ENCODE measurements at regions not wholly inside any gene's neighbourhood (a gene's known extent, or its start where the extent isn't known, plus 50 kb on each side); places are given as distances from the start of the nearest gene placed in this dataset.

- no peaks in the 10 kb centered on the region for H3K27me3 ChIP-seq
- no peaks in the 10 kb centered on the region for H3K36me3 ChIP-seq
- intact Hi-C loops (cut with DNase I) = no loop called here
- H3K9me3 ChIP-seq = no peaks in the 10 kb centered on the region
- DNase-seq (ENCODE audit: low spot score in 2 of 2) = no peak
- H3K4me1 ChIP-seq = no peaks in the 10 kb centered on the region
- no peak overlapping the region for H3K27ac ChIP-seq
- TF ChIP-seq, protein P1, sequence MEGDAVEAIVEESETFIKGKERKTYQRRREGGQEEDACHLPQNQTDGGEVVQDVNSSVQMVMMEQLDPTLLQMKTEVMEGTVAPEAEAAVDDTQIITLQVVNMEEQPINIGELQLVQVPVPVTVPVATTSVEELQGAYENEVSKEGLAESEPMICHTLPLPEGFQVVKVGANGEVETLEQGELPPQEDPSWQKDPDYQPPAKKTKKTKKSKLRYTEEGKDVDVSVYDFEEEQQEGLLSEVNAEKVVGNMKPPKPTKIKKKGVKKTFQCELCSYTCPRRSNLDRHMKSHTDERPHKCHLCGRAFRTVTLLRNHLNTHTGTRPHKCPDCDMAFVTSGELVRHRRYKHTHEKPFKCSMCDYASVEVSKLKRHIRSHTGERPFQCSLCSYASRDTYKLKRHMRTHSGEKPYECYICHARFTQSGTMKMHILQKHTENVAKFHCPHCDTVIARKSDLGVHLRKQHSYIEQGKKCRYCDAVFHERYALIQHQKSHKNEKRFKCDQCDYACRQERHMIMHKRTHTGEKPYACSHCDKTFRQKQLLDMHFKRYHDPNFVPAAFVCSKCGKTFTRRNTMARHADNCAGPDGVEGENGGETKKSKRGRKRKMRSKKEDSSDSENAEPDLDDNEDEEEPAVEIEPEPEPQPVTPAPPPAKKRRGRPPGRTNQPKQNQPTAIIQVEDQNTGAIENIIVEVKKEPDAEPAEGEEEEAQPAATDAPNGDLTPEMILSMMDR (IDR thresholded peaks at IDR 0.05) = no peak
- H3K4me3 ChIP-seq = no peak overlapping the region
These were observed 64.8 kb upstream of the CLSTN2 start for GRCh38 chr3:139870000-139870675.

DNA sequence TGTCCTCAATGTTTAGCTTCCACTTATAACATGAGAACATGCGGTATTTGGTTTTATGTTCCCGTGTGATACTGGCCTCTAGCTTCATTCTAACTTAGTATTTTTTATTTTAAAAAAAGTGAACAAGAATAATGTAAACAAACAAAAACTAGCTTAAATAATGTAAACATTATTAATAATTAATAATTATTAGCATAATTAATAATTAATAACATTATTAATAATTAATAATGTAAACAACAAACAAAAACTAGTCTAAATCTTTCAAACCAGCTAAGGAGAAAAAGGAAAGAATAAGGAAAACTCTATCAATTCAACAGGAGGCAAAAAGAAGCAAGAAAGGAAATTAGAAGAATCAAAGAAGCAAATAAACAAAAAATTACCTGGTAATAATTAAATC is 66.2 kb upstream of the CLSTN2 start:
- DNase-seq (ENCODE audit: low spot score in 2 of 2) = no peak
- Histone ChIP-seq H3K27ac (no peak overlapping the region), H3K4me1 (no peaks in the 10 kb centered on the region), H3K9me3 (no peaks in the 10 kb centered on the region), H3K4me3 (no peak overlapping the region), H3K36me3 (no peaks in the 10 kb centered on the region), H3K27me3 (no peaks in the 10 kb centered on the region)
- intact Hi-C loops (cut with DNase I) = no loop called here
- TF ChIP-seq, protein P1 (IDR thresholded peaks at IDR 0.05) = no peak

DNA sequence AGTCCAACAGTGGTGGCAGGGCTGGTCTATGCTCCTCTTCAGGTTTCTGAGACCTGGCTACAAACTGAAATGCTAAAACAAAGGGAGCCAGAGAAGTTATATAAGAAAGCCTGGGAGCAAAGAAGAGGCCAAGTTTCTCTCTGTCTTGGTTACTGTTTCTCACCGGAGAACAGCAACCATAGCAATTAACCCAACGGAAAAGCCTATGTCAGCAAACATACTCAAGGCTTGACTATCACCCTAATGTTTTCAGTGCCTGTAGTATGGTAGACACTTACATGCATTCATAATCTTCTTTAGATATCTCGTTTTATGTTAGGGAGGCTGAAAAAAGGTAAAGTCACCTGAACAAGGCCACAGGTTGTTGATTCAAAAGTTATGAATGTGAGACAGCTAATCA is 86.3 kb upstream of the CLSTN2 start:
- Histone ChIP-seq H3K4me3 (no peak overlapping the region), H3K36me3 (no peaks in the 10 kb centered on the region), H3K27ac (no peak overlapping the region), H3K27me3 (no peaks in the 10 kb centered on the region), H3K4me1 (no peaks in the 10 kb centered on the region), H3K9me3 (no peaks in the 10 kb centered on the region)
- no peak for DNase-seq (ENCODE audit: low spot score in 2 of 2)
- TF ChIP-seq, protein P1 (IDR thresholded peaks at IDR 0.05) = no peak
- intact Hi-C loops (cut with DNase I) = no loop called here

DNA sequence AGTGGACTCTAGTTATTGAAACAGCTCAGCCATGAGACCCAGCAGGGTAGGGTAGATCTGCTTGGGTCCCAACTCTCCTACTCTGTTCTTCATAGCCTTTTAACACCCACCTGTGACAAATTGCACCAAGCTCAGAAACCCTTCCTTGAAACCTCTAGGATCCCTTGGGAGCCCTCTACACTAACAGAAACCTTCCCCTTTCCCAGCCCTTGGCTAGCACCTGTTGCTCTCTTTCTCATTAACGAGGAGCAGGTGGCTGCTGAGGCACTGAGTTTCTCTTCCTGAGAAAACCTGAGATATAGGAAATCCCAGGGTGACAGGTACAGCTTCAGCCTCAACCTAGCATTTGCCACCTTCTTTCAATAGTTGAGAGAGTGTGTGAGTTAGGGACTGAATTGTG is 88.3 kb upstream of the CLSTN2 start:
- no peaks in the 10 kb centered on the region for H3K4me1 ChIP-seq

GRCh38 chr3:139839659-139840058 is 95.3 kb upstream of the CLSTN2 start:
- TF ChIP-seq, protein P1 (IDR thresholded peaks at IDR 0.05) = no peak
- DNase-seq (ENCODE audit: low spot score in 2 of 2) = no peak

More for the DNA sequence above, 88.3 kb upstream of the CLSTN2 start:
- Histone ChIP-seq H3K27ac (no peak overlapping the region), H3K4me3 (no peak overlapping the region), H3K36me3 (no peaks in the 10 kb centered on the region), H3K9me3 (no peaks in the 10 kb centered on the region), H3K27me3 (no peaks in the 10 kb centered on the region)
- DNase-seq (ENCODE audit: low spot score in 2 of 2) = no peak
- TF ChIP-seq, protein P1 (IDR thresholded peaks at IDR 0.05) = no peak
- intact Hi-C loops (cut with DNase I) = no loop called here

DNA sequence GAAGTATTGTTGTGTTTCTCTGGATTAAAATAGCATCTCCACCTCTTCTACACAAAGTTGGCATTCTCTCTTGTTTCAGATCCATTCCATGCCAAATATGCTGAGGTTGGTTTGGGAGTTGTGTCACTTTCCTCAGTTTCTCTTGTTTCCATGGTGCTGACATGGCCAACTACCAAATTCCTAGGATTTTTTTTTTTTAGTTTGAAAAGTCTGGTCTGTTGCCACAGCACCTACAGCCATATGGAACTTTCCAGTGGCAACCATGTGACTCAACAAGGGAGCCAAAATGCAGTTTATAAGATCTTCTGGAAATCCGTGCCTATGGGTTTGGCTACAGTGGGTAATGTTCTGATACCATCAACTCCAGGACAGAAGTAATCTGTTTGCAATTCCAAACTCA is 96.0 kb upstream of the CLSTN2 start:
- no peak overlapping the region for H3K27ac ChIP-seq
- H3K36me3 ChIP-seq = no peaks in the 10 kb centered on the region
- intact Hi-C loops (cut with DNase I) = no loop called here
- H3K4me3 ChIP-seq = no peak overlapping the region
- no peak for DNase-seq (ENCODE audit: low spot score in 2 of 2)
- H3K4me1 ChIP-seq = no peaks in the 10 kb centered on the region
- no peaks in the 10 kb centered on the region for H3K9me3 ChIP-seq
- TF ChIP-seq, protein P1 (IDR thresholded peaks at IDR 0.05) = no peak
- no peaks in the 10 kb centered on the region for H3K27me3 ChIP-seq

More at GRCh38 chr3:139839659-139840058, 95.3 kb upstream of the CLSTN2 start:
- Histone ChIP-seq H3K27me3 (no peaks in the 10 kb centered on the region), H3K4me3 (no peak overlapping the region), H3K36me3 (no peaks in the 10 kb centered on the region), H3K9me3 (no peaks in the 10 kb centered on the region), H3K4me1 (no peaks in the 10 kb centered on the region), H3K27ac (no peak overlapping the region)
- intact Hi-C loops (cut with DNase I) = no loop called here
